A673 (cell line): ENCODE measurements at regions not wholly inside any gene's neighbourhood (a gene's known extent, or its start where the extent isn't known, plus 50 kb on each side); places are given as distances from the start of the nearest gene placed in this dataset.
A peak's percentile ranks its signal among the peaks of the same experiment; 100 is the strongest.

Source experiments
- BruUV-seq: library from RNA; stranded (reverse); fragments of 400-500 nt; replicated peaks from 2 replicates; lab custom pipeline; 2021; lab: Mats Ljungman, UMichigan
- CTCF ChIA-PET: fragments of 300-600 bp; sonication (Branson Sonifier 250); formaldehyde crosslinking; loops from one replicate; lab custom pipeline; 2022; ENCODE audit warnings: antibody characterized with exemption; lab: Charles Lee
- POLR2A ChIA-PET: fragments of 300-600 bp; sonication (Branson Sonifier 250); formaldehyde crosslinking; loops from one replicate; lab custom pipeline; 2022; ENCODE audit warnings: antibody characterized with exemption; ENCODE audit not compliant: low non-redundant PET; lab: Charles Lee
- DNase-seq: peaks from one replicate; pipeline ENCODE4 v3.0.0-alpha.2; 2015; ENCODE audit warnings: low spot score
- H3K27ac ChIP-seq: fragments of 200-600 bp; sonication (generic); 2 replicates; pipeline ENCODE4 v1.5.1; 2016; ENCODE audit warnings: mixed run types, low read depth, mild to moderate bottlenecking, mixed read lengths, antibody characterized with exemption, low read length; ENCODE audit not compliant: poor library complexity, severe bottlenecking
- H3K27me3 ChIP-seq: fragments of 200-600 bp; sonication (generic); replicated peaks from 2 replicates; pipeline ENCODE4 v1.6.1; 2017; ENCODE audit warnings: mixed run types, low read depth, mild to moderate bottlenecking, mixed read lengths, antibody characterized with exemption, low read length; ENCODE audit not compliant: insufficient read depth, poor library complexity
- H3K36me3 ChIP-seq: fragments of 200-600 bp; sonication (generic); 2 replicates; pipeline ENCODE4 v1.6.1; 2016; ENCODE audit warnings: mixed run types, mild to moderate bottlenecking, mixed read lengths, antibody characterized with exemption, low read length; ENCODE audit not compliant: insufficient read depth, poor library complexity, severe bottlenecking
- H3K4me1 ChIP-seq: fragments of 200-600 bp; sonication (generic); 2 replicates; pipeline ENCODE4 v1.6.1; 2017; ENCODE audit warnings: mixed run types, mild to moderate bottlenecking, mixed read lengths, antibody characterized with exemption, low read length; ENCODE audit not compliant: insufficient read depth, poor library complexity, severe bottlenecking
- H3K4me3 ChIP-seq: fragments of 200-600 bp; sonication (generic); 2 replicates; pipeline ENCODE4 v1.5.1; 2016; ENCODE audit warnings: low read depth, mixed run types, mild to moderate bottlenecking, mixed read lengths, low read length; ENCODE audit not compliant: poor library complexity, severe bottlenecking
- H3K9me3 ChIP-seq: fragments of 200-600 bp; sonication (generic); 2 replicates; pipeline ENCODE4 v1.6.1; 2016; ENCODE audit warnings: mixed run types, low read depth, mild to moderate bottlenecking, mixed read lengths, antibody characterized with exemption, low read length; ENCODE audit not compliant: poor library complexity, severe bottlenecking
- EZH2 ChIP-seq: fragments of 200-600 bp; sonication (generic); IDR thresholded peaks from 2 replicates; pipeline ENCODE4 v1.6.1; 2017; ENCODE audit warnings: borderline replicate concordance, low read depth, mild to moderate bottlenecking, mixed read lengths, antibody characterized with exemption, low read length; ENCODE audit not compliant: poor library complexity, severe bottlenecking
- intact Hi-C: fragments of 100-400 bp; cut with micrococcal nuclease; formaldehyde crosslinking; loops from one replicate; pipeline ENCODE4 v1.10.0; 2022; ENCODE audit not compliant: unreplicated experiment
- TF ChIP-seq, protein P1 (sequence below): fragments of 300-800, 200-600 bp; sonication (generic); conservative IDR thresholded peaks from 2 replicates; pipeline ENCODE4 v1.5.1; 2017; ENCODE audit warnings: low read depth, mild to moderate bottlenecking, antibody characterized with exemption, low read length, moderate library complexity, mixed read lengths

GRCh38 chr2:66885775-66886383 is 451.0 kb downstream of the MEIS1 start:
- no peaks in the 10 kb centered on the region for H3K27me3 ChIP-seq
- peaks cover 6% of the 10 kb centered on the region for H3K4me1 ChIP-seq
- ChIA-PET CTCF (no interaction called here), POLR2A (no interaction called here)
- no peak overlapping the region for H3K4me3 ChIP-seq
- intact Hi-C loops: no loop called here
- no peak for DNase-seq
- no peaks in the 10 kb centered on the region for H3K36me3 ChIP-seq
- H3K9me3 ChIP-seq: peaks cover 7% of the 10 kb centered on the region
- H3K27ac ChIP-seq: no peak overlapping the region
- no TSS peak for BruUV-seq
- TF ChIP-seq EZH2: no peak
- TF ChIP-seq, protein P1, sequence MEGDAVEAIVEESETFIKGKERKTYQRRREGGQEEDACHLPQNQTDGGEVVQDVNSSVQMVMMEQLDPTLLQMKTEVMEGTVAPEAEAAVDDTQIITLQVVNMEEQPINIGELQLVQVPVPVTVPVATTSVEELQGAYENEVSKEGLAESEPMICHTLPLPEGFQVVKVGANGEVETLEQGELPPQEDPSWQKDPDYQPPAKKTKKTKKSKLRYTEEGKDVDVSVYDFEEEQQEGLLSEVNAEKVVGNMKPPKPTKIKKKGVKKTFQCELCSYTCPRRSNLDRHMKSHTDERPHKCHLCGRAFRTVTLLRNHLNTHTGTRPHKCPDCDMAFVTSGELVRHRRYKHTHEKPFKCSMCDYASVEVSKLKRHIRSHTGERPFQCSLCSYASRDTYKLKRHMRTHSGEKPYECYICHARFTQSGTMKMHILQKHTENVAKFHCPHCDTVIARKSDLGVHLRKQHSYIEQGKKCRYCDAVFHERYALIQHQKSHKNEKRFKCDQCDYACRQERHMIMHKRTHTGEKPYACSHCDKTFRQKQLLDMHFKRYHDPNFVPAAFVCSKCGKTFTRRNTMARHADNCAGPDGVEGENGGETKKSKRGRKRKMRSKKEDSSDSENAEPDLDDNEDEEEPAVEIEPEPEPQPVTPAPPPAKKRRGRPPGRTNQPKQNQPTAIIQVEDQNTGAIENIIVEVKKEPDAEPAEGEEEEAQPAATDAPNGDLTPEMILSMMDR: no peak

DNA sequence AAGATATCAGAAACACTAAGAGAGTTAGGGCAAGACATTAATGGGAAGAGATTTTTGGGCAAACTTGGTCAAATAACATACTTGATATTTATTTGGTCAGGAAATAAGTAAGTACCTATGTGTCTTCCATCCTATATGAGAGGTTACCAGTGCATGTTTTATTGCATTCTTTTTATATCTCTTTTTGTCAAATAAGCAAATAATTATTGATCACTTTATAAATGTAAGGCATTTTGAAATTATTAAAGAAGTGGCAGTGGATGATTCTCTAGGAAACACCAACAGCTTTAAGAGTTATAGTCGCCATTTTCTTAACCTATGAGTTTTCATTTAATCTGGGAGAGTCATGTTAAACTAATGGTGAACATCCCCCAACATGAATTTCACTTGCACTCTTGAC is 453.3 kb downstream of the MEIS1 start:
- ChIA-PET POLR2A (no interaction called here), CTCF (no interaction called here)
- Histone ChIP-seq H3K27ac (no peak overlapping the region), H3K36me3 (no peaks in the 10 kb centered on the region), H3K27me3 (no peaks in the 10 kb centered on the region), H3K9me3 (peaks cover 7% of the 10 kb centered on the region), H3K4me3 (no peak overlapping the region), H3K4me1 (peaks cover 6% of the 10 kb centered on the region)
- TF ChIP-seq EZH2: no peak
- TF ChIP-seq, protein P1: no peak
- no peak for DNase-seq
- no TSS peak for BruUV-seq
- intact Hi-C loops: no loop called here

DNA sequence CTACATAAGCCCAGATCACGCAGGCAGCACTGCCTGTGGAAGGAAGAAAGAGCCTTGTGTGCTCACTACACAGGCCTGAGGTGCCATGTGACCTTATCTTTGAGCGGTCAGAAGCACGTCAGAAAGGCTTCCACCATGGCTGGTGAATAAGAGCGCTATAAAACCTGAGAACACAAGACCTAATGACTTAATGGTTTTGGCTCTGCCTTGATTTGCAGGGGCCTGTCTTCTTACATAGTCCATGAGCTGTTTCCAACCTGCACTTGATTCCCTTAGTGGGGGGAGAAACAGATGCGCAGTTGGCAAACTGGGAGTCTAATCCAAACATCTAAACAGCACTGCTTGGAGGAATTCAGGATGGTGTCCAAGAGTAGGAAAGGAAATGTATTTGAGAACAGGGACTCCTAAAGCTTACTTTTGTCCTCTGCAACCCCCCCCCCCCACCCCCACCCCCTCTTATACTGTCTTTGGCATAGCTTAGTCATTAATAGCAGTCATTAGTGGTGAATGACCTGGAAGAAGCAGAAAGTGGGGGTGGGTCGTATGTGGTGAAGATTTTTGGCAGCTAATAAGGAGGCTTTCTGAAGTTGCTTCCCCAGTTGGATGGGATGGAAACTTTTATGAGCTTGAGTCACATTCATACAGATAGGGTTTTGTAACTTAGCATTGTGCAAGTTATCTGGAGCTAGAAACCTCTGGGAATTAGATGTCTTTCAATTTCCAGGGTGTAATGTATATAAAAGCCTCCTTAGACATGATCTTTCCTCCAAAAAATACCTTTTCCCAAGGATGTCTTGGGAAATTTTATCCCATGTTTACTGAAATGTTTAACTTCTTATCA is 454.1 kb downstream of the MEIS1 start:
- Histone ChIP-seq H3K4me1 (peaks cover 6% of the 10 kb centered on the region), H3K9me3 (peaks cover 6% of the 10 kb centered on the region), H3K27me3 (no peaks in the 10 kb centered on the region), H3K27ac (no peak overlapping the region), H3K4me3 (no peak overlapping the region), H3K36me3 (no peaks in the 10 kb centered on the region)
- peak; percentile 44 for DNase-seq
- no TSS peak for BruUV-seq
- intact Hi-C loops: no loop called here
- ChIA-PET POLR2A (interaction anchor here (0.6 kb wide), 1 partner anchor 407 kb away, joined by 3 read pairs; no protein-coding TSS in a partner anchor), CTCF (no interaction called here)
- TF ChIP-seq EZH2: no peak
- TF ChIP-seq, protein P1: no peak
